RWPE1 (cell line): ENCODE measurements at regions not wholly inside any gene's neighbourhood (a gene's known extent, or its start where the extent isn't known, plus 50 kb on each side); places are given as distances from the start of the nearest gene placed in this dataset.
A peak's percentile ranks its signal among the peaks of the same experiment; 100 is the strongest.
"Not testable (repeated sequence)": the region's sequence is repeated elsewhere in the genome, so short reads cannot be mapped to it uniquely, and the experiment has no call there.

Source experiments
- CTCF ChIA-PET: fragments of 350-600 bp; sonication (Branson Sonifier 250); formaldehyde crosslinking; extraction: SDS; loops from one replicate; lab custom pipeline; 2021; lab: Yijun Ruan, JAX
- POLR2A ChIA-PET: fragments of 400-600 bp; formaldehyde crosslinking; extraction: SDS; loops from one replicate; lab custom pipeline; 2020; ENCODE audit warnings: antibody characterized with exemption; ENCODE audit not compliant: low non-redundant PET; lab: Yijun Ruan, JAX
- DNase-seq: peaks from one replicate; pipeline ENCODE4 v3.0.0; 2012; ENCODE audit warnings: low spot score
- H3K27ac ChIP-seq: fragments of 450-650 bp; 2 replicates; pipeline ENCODE4 v1.5.1; 2017
- TF ChIP-seq, protein P1 (sequence below): fragments of 450-650 bp; conservative IDR thresholded peaks from 2 replicates; pipeline ENCODE4 v1.5.1; 2017; ENCODE audit warnings: low read depth, mild to moderate bottlenecking

DNA sequence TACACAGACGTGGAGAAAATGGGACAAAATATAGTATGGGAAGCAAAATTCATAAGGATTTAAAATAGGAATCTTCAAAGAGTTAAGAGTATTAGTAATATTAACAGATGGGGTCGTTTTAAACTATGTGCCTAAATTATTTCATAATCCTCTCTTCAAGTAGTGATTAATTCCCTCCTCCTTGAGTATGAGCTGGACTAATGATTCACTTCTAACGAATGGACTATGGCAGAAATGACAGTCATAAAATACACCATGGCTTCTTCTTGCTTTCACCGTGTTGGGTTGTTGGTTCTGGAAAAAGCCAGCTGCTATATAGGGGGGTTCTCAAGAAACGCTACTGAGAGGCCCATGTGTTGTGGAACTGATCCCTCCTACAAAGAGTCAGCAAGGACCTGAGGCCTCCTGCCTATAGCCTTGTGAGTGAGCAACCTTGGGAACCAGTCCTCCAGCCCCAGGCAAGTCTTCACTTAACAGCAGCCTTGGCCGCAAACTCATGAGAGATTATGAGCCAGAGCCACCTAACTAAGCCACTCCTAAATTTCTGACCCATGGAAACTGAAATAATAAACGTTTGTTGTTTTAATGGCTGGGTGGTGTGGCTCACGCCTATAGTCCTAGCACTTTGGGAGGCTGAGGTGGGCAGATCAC is 64.8 kb upstream of the ABHD2 start:
- TF ChIP-seq, protein P1, sequence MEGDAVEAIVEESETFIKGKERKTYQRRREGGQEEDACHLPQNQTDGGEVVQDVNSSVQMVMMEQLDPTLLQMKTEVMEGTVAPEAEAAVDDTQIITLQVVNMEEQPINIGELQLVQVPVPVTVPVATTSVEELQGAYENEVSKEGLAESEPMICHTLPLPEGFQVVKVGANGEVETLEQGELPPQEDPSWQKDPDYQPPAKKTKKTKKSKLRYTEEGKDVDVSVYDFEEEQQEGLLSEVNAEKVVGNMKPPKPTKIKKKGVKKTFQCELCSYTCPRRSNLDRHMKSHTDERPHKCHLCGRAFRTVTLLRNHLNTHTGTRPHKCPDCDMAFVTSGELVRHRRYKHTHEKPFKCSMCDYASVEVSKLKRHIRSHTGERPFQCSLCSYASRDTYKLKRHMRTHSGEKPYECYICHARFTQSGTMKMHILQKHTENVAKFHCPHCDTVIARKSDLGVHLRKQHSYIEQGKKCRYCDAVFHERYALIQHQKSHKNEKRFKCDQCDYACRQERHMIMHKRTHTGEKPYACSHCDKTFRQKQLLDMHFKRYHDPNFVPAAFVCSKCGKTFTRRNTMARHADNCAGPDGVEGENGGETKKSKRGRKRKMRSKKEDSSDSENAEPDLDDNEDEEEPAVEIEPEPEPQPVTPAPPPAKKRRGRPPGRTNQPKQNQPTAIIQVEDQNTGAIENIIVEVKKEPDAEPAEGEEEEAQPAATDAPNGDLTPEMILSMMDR, result no peak
- ChIA-PET CTCF (interaction anchor here (0.6 to 1.3 kb wide), 3 partner anchors 72 to 154 kb away, joined by 3 to 5 read pairs (median 5); no protein-coding TSS in a partner anchor), POLR2A (no interaction called here)
- peak; percentile 56 for DNase-seq
- H3K27ac ChIP-seq, result no peak overlapping the region

DNA sequence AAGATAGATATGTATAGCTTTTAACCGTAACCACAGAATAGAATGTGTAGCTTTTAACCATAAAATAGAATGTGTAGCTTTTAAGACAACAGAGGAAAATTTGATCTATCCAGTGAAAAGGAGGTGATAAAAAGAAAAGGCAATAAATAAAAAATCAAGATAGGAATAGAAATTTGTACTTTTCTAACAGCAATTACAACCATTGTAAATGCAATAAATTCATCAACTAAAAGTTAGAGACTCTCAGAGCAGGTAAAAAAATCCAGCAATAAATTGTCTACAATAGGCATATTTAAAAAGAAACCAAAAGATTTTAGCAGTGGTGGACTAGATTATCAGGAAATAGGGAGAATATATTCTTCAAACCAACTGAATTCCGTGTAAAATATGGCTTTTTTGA is 63.8 kb upstream of the ABHD2 start:
- ChIA-PET CTCF (interaction anchor here (0.6 to 1.3 kb wide), 3 partner anchors 11 to 120 kb away, joined by 3 to 5 read pairs (median 4); no protein-coding TSS in a partner anchor), POLR2A (no interaction called here)
- DNase-seq, result no peak
- no peak overlapping the region for H3K27ac ChIP-seq
- TF ChIP-seq, protein P1, result no peak

DNA sequence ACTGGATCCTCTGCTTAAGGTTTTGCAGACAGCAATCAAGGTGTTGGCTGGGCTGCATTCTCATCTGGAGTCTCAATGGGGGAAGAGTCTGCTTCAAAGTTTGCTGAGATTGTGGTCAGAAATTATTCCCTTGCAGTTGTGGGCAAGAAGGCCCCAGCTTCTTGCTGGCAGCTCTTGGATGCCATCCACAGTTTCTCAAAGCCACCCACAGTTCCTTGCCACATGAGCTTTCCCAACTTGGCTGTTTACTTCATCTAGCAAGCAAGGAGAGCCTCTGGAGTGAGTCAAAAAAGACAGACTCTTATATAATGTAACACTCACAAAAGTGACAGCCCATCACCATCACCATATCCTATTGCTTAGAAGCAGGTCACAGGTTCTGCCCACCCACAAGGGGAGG is 62.1 kb upstream of the ABHD2 start:
- POLR2A ChIA-PET, result interaction anchor here (0.7 kb wide), 1 partner anchor 63 kb away, joined by 3 read pairs; no protein-coding TSS in a partner anchor
- CTCF ChIA-PET, result interaction anchor here (0.9 to 1.7 kb wide), 2 partner anchors 121 to 145 kb away, joined by 3 to 6 read pairs; no protein-coding TSS in a partner anchor
- H3K27ac ChIP-seq, result no peak overlapping the region
- TF ChIP-seq, protein P1, result no peak
- DNase-seq, result no peak

DNA sequence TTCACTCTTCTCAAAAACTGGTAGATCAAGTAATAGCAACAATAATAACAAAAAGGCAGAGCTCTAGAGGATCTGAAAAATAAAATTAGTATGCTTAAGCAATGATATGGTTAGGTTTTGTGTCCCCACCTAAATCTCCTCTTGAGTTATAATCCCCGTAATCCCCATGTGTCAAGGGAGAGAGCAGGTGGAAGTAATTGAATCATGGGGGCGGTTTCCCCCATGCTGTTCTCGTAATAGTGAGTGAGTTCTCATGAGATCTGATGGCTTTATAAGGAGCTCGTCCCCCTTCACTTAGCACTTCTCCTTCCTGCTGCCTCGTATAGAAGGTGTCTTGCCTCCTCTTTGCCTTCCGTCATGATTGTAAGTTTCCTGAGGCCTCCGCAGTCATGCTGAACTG is 60.2 kb upstream of the ABHD2 start:
- no peak overlapping the region for H3K27ac ChIP-seq
- ChIA-PET CTCF (interaction anchor here (1.6 kb wide), 1 partner anchor 150 kb away, joined by 4 read pairs; no protein-coding TSS in a partner anchor), POLR2A (no interaction called here)
- no peak for DNase-seq
- TF ChIP-seq, protein P1, result no peak

DNA sequence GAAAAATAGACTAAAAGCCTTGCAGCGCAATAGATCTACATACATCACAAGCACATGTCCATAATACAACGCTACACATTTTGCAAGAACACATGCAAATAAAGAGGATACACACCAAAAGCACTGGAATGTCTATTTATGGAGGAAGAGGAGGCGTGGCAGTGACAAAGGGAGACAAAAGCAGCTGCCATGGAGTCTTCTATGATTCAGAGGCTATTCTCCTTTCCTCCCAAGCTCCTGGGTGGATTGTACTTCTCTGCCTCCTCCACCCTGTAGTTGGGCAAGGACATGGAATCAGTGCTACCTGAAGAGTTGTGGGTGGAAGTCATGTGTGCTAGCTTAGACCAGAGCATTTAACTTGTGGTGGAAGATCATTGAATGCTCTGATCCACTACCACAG is 57.9 kb upstream of the ABHD2 start:
- DNase-seq, result no peak
- TF ChIP-seq, protein P1, result no peak
- H3K27ac ChIP-seq, result no peak overlapping the region
- ChIA-PET CTCF (no interaction called here), POLR2A (no interaction called here)

DNA sequence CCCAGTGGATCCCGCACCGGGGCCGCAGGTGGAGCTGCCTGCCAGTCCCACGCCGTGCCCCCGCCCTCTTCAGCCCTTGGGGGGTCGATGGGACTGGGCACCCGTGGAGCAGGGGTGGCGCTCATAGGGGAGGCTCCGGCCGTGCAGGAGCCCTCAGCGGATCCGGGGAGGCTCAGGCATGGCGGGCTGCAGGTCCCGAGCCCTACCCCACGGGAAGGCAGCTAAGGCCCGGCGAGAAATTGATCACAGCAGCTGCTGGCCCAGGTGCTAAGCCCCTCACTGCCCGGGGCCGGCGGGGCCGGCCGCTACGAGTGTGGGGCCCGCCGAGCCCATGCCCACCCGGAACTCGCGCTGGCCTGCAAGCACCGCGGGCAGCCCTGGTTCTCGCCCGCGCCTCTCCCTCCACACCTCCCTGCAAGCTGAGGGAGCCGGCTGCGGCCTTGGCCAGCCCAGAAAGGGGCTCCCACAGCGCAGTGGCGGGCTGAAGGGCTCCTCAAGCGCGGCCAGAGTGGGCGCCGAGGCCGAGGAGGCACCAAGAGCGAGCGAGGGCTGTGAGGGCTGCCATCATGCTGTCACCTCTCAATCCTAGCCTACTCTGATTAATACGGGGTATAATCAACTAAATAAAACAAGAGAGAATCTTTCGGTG is 56.5 kb upstream of the ABHD2 start:
- DNase-seq, CTCF ChIA-PET, POLR2A ChIA-PET, H3K27ac ChIP-seq: not testable (repeated sequence)

DNA sequence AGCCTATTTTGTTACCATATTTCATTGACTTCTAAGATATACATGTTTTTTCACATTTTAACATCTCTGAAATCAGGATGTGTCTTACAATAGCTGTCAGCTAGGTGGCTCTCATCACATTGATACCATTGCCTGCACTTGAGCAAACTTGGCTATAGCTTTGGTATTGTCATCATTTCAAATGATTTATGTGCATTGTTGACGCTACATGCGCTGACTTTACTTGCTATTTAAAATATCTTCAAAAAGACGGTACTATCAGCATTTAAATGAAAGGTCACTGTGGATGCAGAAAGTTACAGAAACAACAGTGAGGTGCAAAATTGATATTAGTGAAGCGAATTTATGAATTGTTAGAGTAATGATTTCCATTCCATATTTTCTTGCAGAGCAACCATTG is 54.0 kb upstream of the ABHD2 start:
- no peak overlapping the region for H3K27ac ChIP-seq
- ChIA-PET POLR2A (no interaction called here), CTCF (interaction anchor here (0.7 to 1.7 kb wide), 5 partner anchors 118 to 144 kb away, joined by 3 to 7 read pairs (median 6); no protein-coding TSS in a partner anchor)
- peak; percentile 41 for DNase-seq
- TF ChIP-seq, protein P1, result peak; percentile 58
